ENCODE measurements at regions not wholly inside any gene's neighbourhood (a gene's known extent, or its start where the extent isn't known, plus 50 kb on each side); places are given as distances from the start of the nearest gene placed in this dataset.
A peak's percentile ranks its signal among the peaks of the same experiment; 100 is the strongest.

DNA sequence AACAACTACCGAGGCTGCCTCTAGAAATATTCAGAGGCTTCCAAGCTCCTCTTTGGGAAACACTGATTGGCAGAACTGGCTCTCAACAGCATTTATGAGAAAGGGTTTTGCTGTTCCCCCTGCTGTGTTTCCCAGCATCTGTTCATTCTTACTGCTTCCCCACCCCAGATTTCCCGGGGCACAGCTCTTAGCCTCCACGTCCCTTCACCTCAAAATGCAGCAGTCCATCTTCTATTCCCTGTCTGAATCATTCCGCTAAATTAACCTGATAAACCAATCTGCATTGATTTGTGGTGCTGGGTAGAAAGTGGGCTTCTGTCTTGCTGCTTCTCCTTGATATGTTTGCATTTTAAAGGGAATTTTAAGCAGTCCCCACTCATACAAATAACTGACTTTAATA is 67.4 kb downstream of the PLK2 start:
- no peak for FAIRE-seq
- H4K20me1 ChIP-seq (ENCODE audit: control insufficient read depth, extremely low read depth, insufficient read depth, low read length) = no peaks in the 10 kb centered on the region
- no peak overlapping the region for H3K4me3 ChIP-seq (ENCODE audit: control insufficient read depth in 2 of 3, extremely low read depth in 1 of 3, insufficient read depth in 2 of 3, low read depth in 1 of 3, low read length in 3 of 3)

DNA sequence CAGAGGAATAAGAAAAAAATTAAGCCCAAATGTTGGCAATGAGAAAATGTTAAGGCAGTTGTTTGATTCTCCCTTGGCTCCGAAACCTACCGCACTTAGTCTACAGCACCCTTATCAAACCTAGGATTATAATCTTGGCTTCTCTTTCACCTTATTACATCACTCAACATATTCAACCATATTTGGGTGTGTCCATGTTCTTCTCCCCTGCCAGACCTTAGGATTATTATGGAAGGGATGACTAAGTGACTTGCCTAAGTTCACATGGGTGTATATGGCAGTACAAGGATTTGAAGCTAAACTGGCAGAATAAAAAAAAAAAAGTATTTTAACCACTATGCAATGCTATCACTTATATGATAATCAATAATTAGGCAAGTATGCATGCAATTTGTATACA is 76.4 kb downstream of the PLK2 start:
- no peaks in the 10 kb centered on the region for H3K9me1 ChIP-seq (ENCODE audit: control insufficient read depth, extremely low read depth, insufficient read depth, low read length)
- no peaks in the 10 kb centered on the region for H3K27me3 ChIP-seq (ENCODE audit: control insufficient read depth, extremely low read depth, insufficient read depth, low read length)
- no peak for TF ChIP-seq EZH2 (IDR thresholded peaks at IDR 0.05; ENCODE audit: low read length)
- TF ChIP-seq, protein P1, sequence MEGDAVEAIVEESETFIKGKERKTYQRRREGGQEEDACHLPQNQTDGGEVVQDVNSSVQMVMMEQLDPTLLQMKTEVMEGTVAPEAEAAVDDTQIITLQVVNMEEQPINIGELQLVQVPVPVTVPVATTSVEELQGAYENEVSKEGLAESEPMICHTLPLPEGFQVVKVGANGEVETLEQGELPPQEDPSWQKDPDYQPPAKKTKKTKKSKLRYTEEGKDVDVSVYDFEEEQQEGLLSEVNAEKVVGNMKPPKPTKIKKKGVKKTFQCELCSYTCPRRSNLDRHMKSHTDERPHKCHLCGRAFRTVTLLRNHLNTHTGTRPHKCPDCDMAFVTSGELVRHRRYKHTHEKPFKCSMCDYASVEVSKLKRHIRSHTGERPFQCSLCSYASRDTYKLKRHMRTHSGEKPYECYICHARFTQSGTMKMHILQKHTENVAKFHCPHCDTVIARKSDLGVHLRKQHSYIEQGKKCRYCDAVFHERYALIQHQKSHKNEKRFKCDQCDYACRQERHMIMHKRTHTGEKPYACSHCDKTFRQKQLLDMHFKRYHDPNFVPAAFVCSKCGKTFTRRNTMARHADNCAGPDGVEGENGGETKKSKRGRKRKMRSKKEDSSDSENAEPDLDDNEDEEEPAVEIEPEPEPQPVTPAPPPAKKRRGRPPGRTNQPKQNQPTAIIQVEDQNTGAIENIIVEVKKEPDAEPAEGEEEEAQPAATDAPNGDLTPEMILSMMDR (optimal IDR thresholded peaks at IDR 0.05 in 1 of 3, IDR thresholded peaks at IDR 0.05 in 1 of 3, conservative IDR thresholded peaks at IDR 0.05 in 1 of 3; ENCODE audit: extremely low read depth in 1 of 3, insufficient read depth in 2 of 3, low read length in 3 of 3) = no peak
- FAIRE-seq (peak; percentile 43), DNase-seq (ENCODE audit: low read depth, low spot score) (no peak)
- H3K4me3 ChIP-seq (ENCODE audit: control insufficient read depth in 2 of 3, extremely low read depth in 1 of 3, insufficient read depth in 2 of 3, low read depth in 1 of 3, low read length in 3 of 3) = no peak overlapping the region
- H3K79me2 ChIP-seq (ENCODE audit: control insufficient read depth, insufficient read depth, low read length) = no peaks in the 10 kb centered on the region
- no peak overlapping the region for H2AFZ ChIP-seq (ENCODE audit: control insufficient read depth, low read length)
- H3K4me1 ChIP-seq (ENCODE audit: control insufficient read depth, extremely low read depth, insufficient read depth, low read length) = no peaks in the 10 kb centered on the region
- H3K27ac ChIP-seq (ENCODE audit: control insufficient read depth, insufficient read depth, low read length) = no peak overlapping the region
- no peak overlapping the region for H3K9ac ChIP-seq (ENCODE audit: control insufficient read depth, extremely low read depth, insufficient read depth, low read length)
- H3K9me3 ChIP-seq (ENCODE audit: control insufficient read depth, low read depth, low read length) = peaks cover 1% of the 10 kb centered on the region
- dilution Hi-C loops (cut with MboI; ENCODE audit: extremely low pct_ligation_motif_present, low sequenced_read_pairs) = no loop called here
- no peak overlapping the region for H3K4me2 ChIP-seq (ENCODE audit: control insufficient read depth, extremely low read depth, insufficient read depth, low read depth, low read length)
- no peaks in the 10 kb centered on the region for H3K36me3 ChIP-seq (ENCODE audit: control insufficient read depth in 2 of 2, extremely low read depth in 1 of 2, insufficient read depth in 2 of 2, low read length in 2 of 2)
- H4K20me1 ChIP-seq (ENCODE audit: control insufficient read depth, extremely low read depth, insufficient read depth, low read length) = no peaks in the 10 kb centered on the region

More for the DNA sequence above, 67.4 kb downstream of the PLK2 start:
- dilution Hi-C loops (cut with MboI; ENCODE audit: extremely low pct_ligation_motif_present, low sequenced_read_pairs) = no loop called here
- Histone ChIP-seq H2AFZ (ENCODE audit: control insufficient read depth, low read length) (no peak overlapping the region), H3K9ac (ENCODE audit: control insufficient read depth, extremely low read depth, insufficient read depth, low read length) (no peak overlapping the region), H3K27me3 (ENCODE audit: control insufficient read depth, extremely low read depth, insufficient read depth, low read length) (no peaks in the 10 kb centered on the region), H3K9me3 (ENCODE audit: control insufficient read depth, low read depth, low read length) (no peaks in the 10 kb centered on the region), H3K79me2 (ENCODE audit: control insufficient read depth, insufficient read depth, low read length) (no peaks in the 10 kb centered on the region), H3K36me3 (ENCODE audit: control insufficient read depth in 2 of 2, extremely low read depth in 1 of 2, insufficient read depth in 2 of 2, low read length in 2 of 2) (no peaks in the 10 kb centered on the region), H3K4me1 (ENCODE audit: control insufficient read depth, extremely low read depth, insufficient read depth, low read length) (peaks cover 5% of the 10 kb centered on the region), H3K4me2 (ENCODE audit: control insufficient read depth, extremely low read depth, insufficient read depth, low read depth, low read length) (no peak overlapping the region), H3K9me1 (ENCODE audit: control insufficient read depth, extremely low read depth, insufficient read depth, low read length) (no peaks in the 10 kb centered on the region), H3K27ac (ENCODE audit: control insufficient read depth, insufficient read depth, low read length) (no peak overlapping the region)
- DNase-seq (ENCODE audit: low read depth, low spot score) = no peak
- no peak for TF ChIP-seq EZH2 (IDR thresholded peaks at IDR 0.05; ENCODE audit: low read length)
- TF ChIP-seq, protein P1 (optimal IDR thresholded peaks at IDR 0.05 in 1 of 3, IDR thresholded peaks at IDR 0.05 in 1 of 3, conservative IDR thresholded peaks at IDR 0.05 in 1 of 3; ENCODE audit: extremely low read depth in 1 of 3, insufficient read depth in 2 of 3, low read length in 3 of 3) = no peak
